ENCODE measurements at regions not wholly inside any gene's neighbourhood (a gene's known extent, or its start where the extent isn't known, plus 50 kb on each side); places are given as distances from the start of the nearest gene placed in this dataset.

DNA sequence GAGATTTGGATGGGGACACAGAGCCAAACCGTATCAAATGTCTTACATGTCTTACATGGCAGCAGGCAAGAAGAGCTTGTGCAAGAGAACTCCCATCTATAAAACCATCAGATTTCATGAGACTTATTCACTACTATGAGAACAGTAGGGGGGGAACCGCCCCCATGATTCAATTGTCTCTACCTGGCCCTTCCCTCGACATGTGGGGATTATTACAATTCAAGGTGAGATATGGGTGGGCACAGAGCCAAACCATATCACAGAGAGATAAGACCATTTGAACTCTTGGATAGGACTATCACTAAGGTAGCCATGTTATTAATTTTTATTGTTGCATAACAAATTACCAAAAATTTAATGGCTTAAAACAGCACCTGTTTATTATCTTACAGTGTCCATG lies 611.7 kb downstream of the SOX6 start:
- no peaks in the 10 kb centered on the region for H3K36me3 ChIP-seq (ENCODE audit: control insufficient read depth, insufficient read depth, low read length)
- CTCF ChIA-PET = no interaction called here
- no peaks in the 10 kb centered on the region; the same call in 1 of the 2 replicates for H3K27me3 ChIP-seq (ENCODE audit: control insufficient read depth, insufficient read depth, low read length)
- no peaks in the 10 kb centered on the region for H3K9me3 ChIP-seq (ENCODE audit: control insufficient read depth, insufficient read depth, low read depth, low read length)
- no peak overlapping the region for H3K4me3 ChIP-seq (ENCODE audit: low read depth in 2 of 2, low read length in 2 of 2)
- TF ChIP-seq TCF7L2 (IDR thresholded peaks at IDR 0.05; ENCODE audit: low read depth, low read length) = no peak
- no peak for TF ChIP-seq POLR2AphosphoS5 (IDR thresholded peaks at IDR 0.05; ENCODE audit: low read depth, low read length)
- no peak for TF ChIP-seq CTCF (IDR thresholded peaks at IDR 0.05)
- TF ChIP-seq SIN3A (IDR thresholded peaks at IDR 0.05; ENCODE audit: borderline replicate concordance, insufficient read depth, low read depth, low read length) = no peak
- TF ChIP-seq REST (IDR thresholded peaks at IDR 0.05; ENCODE audit: insufficient read depth in 1 of 2, low read depth in 2 of 2, low read length in 1 of 2) = no peak
- H3K27ac ChIP-seq (ENCODE audit: low read length) = no peak overlapping the region
- intact Hi-C loops (cut with micrococcal nuclease; ENCODE audit: unreplicated experiment) = no loop called here
- DNase-seq (ENCODE audit: low read depth, low spot score) (no peak), ATAC-seq (no peak)
- H3K4me1 ChIP-seq (ENCODE audit: control insufficient read depth, insufficient read depth, low read length) = no peaks in the 10 kb centered on the region
- in situ Hi-C loops (cut with HindIII; ENCODE audit: low pct_unique_long_range_greater_than_20kb, low sequenced_read_pairs) = no loop called here
- BruUV-seq (replicated peaks) = no TSS peak
- POLR2A ChIA-PET = no interaction called here

DNA sequence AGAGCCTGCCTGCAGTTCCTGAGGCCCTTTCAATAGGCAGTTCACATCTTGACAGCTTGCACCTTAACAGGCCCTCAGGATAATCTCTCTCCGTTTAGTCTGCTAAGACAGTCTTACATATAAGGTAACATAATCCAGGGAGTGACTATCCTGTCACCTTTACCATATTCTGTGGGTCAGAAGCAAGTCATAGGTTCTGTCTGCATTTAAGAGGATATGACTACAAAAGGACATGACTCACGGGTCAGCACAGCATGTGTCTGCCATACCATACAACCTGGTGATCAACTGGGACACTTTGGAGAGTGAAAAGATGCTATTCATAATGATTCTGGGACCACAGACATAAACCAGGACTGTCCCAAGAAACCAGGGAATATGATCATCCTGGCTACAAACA lies 611.1 kb downstream of the SOX6 start:
- Histone ChIP-seq H3K4me1 (ENCODE audit: control insufficient read depth, insufficient read depth, low read length) (no peaks in the 10 kb centered on the region), H3K36me3 (ENCODE audit: control insufficient read depth, insufficient read depth, low read length) (no peaks in the 10 kb centered on the region), H3K27me3 (ENCODE audit: control insufficient read depth, insufficient read depth, low read length) (no peaks in the 10 kb centered on the region; the same call in 1 of the 2 replicates), H3K9me3 (ENCODE audit: control insufficient read depth, insufficient read depth, low read depth, low read length) (no peaks in the 10 kb centered on the region), H3K4me3 (ENCODE audit: low read depth in 2 of 2, low read length in 2 of 2) (no peak overlapping the region), H3K27ac (ENCODE audit: low read length) (no peak overlapping the region)
- DNase-seq (ENCODE audit: low read depth, low spot score) = no peak
- TF ChIP-seq POLR2AphosphoS5 (IDR thresholded peaks at IDR 0.05; ENCODE audit: low read depth, low read length) (no peak), REST (IDR thresholded peaks at IDR 0.05; ENCODE audit: insufficient read depth in 1 of 2, low read depth in 2 of 2, low read length in 1 of 2) (no peak), TCF7L2 (IDR thresholded peaks at IDR 0.05; ENCODE audit: low read depth, low read length) (no peak), SIN3A (IDR thresholded peaks at IDR 0.05; ENCODE audit: borderline replicate concordance, insufficient read depth, low read depth, low read length) (no peak), CTCF (IDR thresholded peaks at IDR 0.05) (no peak)
- no peak for ATAC-seq
- POLR2A ChIA-PET = no interaction called here
- no TSS peak for BruUV-seq (replicated peaks)
- in situ Hi-C loops (cut with HindIII; ENCODE audit: low pct_unique_long_range_greater_than_20kb, low sequenced_read_pairs) = no loop called here
- CTCF ChIA-PET = no interaction called here
- intact Hi-C loops (cut with micrococcal nuclease; ENCODE audit: unreplicated experiment) = no loop called here

Measured in Panc1 (cell line).